ENCODE measurements at regions not wholly inside any gene's neighbourhood (a gene's known extent, or its start where the extent isn't known, plus 50 kb on each side); places are given as distances from the start of the nearest gene placed in this dataset.

GRCh38 chr1:87903242-87903641 lies 574.6 kb downstream of the LMO4 start:
- H3K27ac ChIP-seq (replicated peaks): no peak overlapping the region

GRCh38 chr1:87904651-87905050 lies 576.0 kb downstream of the LMO4 start:
- Histone ChIP-seq H3K4me3 (replicated peaks; ENCODE audit: insufficient read depth, low read length) (no peak overlapping the region), H3K27me3 (ENCODE audit: insufficient read depth, poor library complexity, severe bottlenecking) (no peaks in the 10 kb centered on the region), H3K27ac (replicated peaks) (no peak overlapping the region)
- DNase-seq (ENCODE audit: low read depth in 1 of 2, low spot score in 1 of 2): no peak
- TF ChIP-seq CTCF (IDR thresholded peaks at IDR 0.05; ENCODE audit: insufficient read depth, low read length): no peak
- no peak for TF ChIP-seq REST (IDR thresholded peaks at IDR 0.05; ENCODE audit: insufficient replicate concordance, low read depth)
- no peak for TF ChIP-seq SPI1 (IDR thresholded peaks at IDR 0.05; ENCODE audit: borderline replicate concordance, low read depth)
- no peak for TF ChIP-seq POLR2AphosphoS5 (IDR thresholded peaks at IDR 0.05; ENCODE audit: low read depth)
- no peak for TF ChIP-seq GABPA (IDR thresholded peaks at IDR 0.05; ENCODE audit: low read depth)

More at GRCh38 chr1:87903242-87903641, 574.6 kb downstream of the LMO4 start:
- TF ChIP-seq REST (IDR thresholded peaks at IDR 0.05; ENCODE audit: insufficient replicate concordance, low read depth) (no peak), CTCF (IDR thresholded peaks at IDR 0.05; ENCODE audit: insufficient read depth, low read length) (no peak), POLR2AphosphoS5 (IDR thresholded peaks at IDR 0.05; ENCODE audit: low read depth) (no peak), GABPA (IDR thresholded peaks at IDR 0.05; ENCODE audit: low read depth) (no peak), SPI1 (IDR thresholded peaks at IDR 0.05; ENCODE audit: borderline replicate concordance, low read depth) (no peak)
- no peak for DNase-seq (ENCODE audit: low read depth in 1 of 2, low spot score in 1 of 2)
- H3K27me3 ChIP-seq (ENCODE audit: insufficient read depth, poor library complexity, severe bottlenecking): no peaks in the 10 kb centered on the region
- no peak overlapping the region for H3K4me3 ChIP-seq (replicated peaks; ENCODE audit: insufficient read depth, low read length)

- Histone ChIP-seq H3K4me3 (replicated peaks; ENCODE audit: insufficient read depth, low read length) (no peak overlapping the region), H3K27me3 (ENCODE audit: insufficient read depth, poor library complexity, severe bottlenecking) (no peaks in the 10 kb centered on the region), H3K27ac (replicated peaks) (no peak overlapping the region)
- TF ChIP-seq GABPA (IDR thresholded peaks at IDR 0.05; ENCODE audit: low read depth) (no peak), SPI1 (IDR thresholded peaks at IDR 0.05; ENCODE audit: borderline replicate concordance, low read depth) (no peak), CTCF (IDR thresholded peaks at IDR 0.05; ENCODE audit: insufficient read depth, low read length) (no peak), POLR2AphosphoS5 (IDR thresholded peaks at IDR 0.05; ENCODE audit: low read depth) (no peak), REST (IDR thresholded peaks at IDR 0.05; ENCODE audit: insufficient replicate concordance, low read depth) (no peak)
- no peak for DNase-seq (ENCODE audit: low read depth in 1 of 2, low spot score in 1 of 2)
These were observed 577.0 kb downstream of the LMO4 start for GRCh38 chr1:87905651-87906050.

Measured in HL-60 (cell line).